ENCODE measurements at regions not wholly inside any gene's neighbourhood (a gene's known extent, or its start where the extent isn't known, plus 50 kb on each side); places are given as distances from the start of the nearest gene placed in this dataset.
"Not testable (repeated sequence)": the region's sequence is repeated elsewhere in the genome, so short reads cannot be mapped to it uniquely, and the experiment has no call there.

DNA sequence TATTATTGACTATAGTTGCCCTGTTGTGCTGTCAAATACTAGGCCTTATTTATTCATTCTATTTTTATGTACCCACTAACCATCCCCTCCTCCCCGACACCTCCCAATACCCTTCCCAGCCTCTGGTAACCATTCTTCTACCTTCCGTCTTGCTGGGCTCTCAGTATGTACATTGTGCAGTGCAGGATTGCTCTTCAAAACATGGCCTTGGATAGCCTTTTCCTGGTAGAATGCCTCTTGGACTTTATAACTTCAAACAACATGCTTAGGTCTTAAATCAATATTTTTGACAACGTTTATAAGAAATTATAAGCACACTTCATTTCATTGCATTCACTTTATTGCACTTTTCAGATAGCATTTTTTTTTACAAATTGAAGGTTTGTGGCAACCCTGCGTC, 172.6 kb upstream of the ACTBL2 start:
- DNase-seq = no peak

DNA sequence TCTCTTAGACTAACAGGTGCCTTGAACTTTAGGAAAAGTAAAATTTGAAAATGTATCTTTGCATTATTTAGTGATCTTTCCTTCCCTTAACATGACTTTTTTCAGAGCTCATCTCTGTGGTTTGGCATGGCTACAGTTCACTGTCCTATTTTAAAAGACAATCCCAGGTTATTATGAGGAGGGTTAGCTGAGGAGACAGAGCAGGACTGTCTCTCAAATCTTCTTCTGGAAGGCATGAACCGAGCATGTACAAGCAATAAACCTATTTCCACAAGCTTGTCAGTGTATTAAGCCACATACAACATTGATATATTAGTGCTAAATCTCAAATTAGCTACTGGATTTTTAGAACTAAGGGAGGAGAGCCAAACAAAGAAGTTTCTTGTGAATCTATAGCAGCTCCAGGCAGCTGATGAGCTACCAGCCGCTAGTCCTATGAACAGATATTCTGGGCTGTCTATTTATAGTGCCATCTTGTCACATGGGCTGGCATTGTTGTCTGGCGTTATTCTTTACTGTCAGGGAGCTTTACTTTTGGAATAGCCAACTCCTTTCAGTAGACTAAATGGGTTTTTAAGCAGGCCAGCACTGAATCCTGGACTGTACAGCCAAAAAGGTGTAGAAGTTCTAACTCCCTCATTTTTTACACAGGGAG, 171.2 kb upstream of the ACTBL2 start:
- DNase-seq = no peak

- no peak for DNase-seq
Measured at GRCh38 chr5:57651127-57651526, 168.5 kb upstream of the ACTBL2 start.

DNA sequence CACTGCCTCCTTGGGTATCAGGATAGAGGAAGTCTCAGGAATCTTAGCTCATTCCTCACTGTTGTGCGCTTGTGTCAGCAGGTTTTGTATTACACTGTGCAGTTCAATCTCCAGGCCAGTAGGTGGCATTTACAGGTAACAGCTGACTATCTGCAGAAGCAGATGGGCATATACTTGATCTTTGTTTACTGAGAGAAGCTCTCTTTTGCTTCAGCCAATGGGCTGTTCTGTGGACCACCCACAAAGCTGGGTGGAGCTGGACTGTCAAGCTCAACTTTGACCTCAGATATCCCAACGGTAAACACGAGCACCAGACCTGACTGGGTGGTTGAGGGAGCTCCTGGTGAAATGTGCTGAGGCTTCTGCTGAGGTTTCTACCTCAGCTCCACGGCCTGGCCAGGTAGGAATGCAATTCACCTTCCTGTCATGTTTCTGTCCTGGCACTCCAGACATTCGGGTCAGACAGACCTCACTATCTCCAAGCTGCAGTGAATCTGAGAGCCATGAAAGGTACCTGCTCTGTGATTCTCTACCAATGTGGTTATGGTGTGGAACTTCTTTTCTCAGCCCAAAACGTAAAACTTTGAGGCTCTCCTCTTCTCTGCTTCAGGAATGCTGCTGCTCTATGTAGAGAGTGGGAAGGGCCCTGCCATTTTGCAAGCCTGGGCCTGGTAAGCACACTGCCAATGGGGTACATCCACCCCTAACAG, 167.9 kb upstream of the ACTBL2 start:
- peak; percentile 68 for DNase-seq

GRCh38 chr5:57642698-57643097, 160.1 kb upstream of the ACTBL2 start:
- DNase-seq = no peak

DNA sequence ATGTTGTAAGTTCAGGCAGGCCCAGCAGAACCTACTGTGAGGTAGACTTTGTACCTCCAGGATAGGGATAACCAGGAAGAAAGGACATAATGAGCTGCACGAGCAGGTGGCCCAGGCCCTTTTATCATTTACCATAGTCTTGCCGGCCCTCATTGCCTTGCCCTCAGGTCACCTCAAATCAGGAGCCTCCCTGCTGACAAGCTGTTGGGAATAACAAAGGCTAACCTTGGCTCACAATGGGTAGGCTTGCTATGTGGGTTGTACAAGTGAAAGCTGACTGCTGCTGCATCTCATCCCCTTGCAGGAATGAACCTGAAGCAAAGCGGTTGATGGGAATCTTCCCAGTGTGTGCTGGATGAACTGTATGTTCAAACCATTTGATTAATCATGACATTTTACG, 159.5 kb upstream of the ACTBL2 start:
- DNase-seq = no peak

- DNase-seq = no peak
Measured at GRCh38 chr5:57635146-57635777, 152.7 kb upstream of the ACTBL2 start.

DNA sequence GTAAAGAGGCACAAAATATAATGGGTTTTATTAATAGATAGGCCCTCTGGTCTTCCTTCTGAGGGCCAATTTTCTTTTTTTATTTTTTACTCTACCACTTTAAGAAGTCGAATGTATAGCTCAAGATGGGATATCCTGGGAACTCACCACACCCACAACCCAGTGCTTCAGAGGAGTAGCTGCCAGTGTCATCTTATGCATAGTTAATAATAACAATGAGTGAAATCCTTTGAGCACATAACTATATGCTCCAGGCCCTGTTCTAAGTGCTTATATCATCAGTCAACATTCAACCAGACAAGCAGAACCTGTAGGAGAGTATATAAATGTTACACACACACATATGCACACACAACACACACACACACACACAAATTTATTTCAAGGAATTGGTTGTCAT, 150.3 kb upstream of the ACTBL2 start:
- no peak for DNase-seq

- DNase-seq = not testable (repeated sequence)
Measured at GRCh38 chr5:57631139-57631538, 148.5 kb upstream of the ACTBL2 start.

GRCh38 chr5:57627661-57628060, 145.1 kb upstream of the ACTBL2 start:
- no peak for DNase-seq

- peak; percentile 37 for DNase-seq
Measured at GRCh38 chr5:57626703-57627102, 144.1 kb upstream of the ACTBL2 start.

DNA sequence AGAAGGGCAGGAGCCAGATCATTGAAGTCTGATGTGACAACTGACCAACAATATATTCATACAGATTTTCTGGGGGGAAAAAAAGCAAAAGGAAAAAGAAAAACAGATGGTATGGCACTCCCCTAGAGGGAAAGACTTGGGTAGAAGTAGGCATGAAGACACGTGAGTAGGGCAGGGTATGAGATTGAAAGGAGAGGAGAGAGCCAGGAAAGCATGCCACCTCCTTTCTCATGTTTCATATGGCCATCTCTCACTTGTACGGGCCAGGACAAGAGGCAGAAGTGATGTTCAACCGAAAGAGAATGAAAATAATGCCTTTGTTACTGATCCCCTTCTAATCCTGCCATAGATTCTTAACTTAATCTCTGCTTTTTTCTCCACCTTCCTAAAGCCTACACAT, 139.0 kb upstream of the ACTBL2 start:
- no peak for DNase-seq

- DNase-seq = no peak
Measured at GRCh38 chr5:57618767-57619381, 136.3 kb upstream of the ACTBL2 start.

- no peak for DNase-seq
Measured at GRCh38 chr5:57613741-57614140, 131.1 kb upstream of the ACTBL2 start.

DNA sequence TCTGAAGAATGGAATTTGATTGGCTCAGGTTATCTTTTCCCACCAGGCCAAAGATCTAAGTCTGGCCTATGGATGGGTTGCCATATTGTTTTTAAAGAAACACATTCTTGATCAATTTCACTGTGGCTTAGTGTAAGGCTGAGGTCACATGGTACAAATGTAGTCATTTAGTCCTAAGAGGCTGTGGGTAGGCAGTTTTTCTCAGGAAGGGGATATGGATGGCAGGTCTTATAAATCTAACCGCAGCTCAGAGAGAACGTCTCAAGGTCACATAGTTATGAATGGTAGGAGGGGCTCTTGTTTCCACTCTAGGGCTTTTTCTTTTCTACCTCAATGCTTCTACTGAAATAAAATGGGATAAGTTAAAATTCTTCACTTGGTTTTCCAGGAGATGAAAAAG, 128.6 kb upstream of the ACTBL2 start:
- no peak for DNase-seq

GRCh38 chr5:57608542-57608941, 125.9 kb upstream of the ACTBL2 start:
- DNase-seq = no peak

- no peak for DNase-seq
Measured at GRCh38 chr5:57601996-57602395, 119.4 kb upstream of the ACTBL2 start.

DNA sequence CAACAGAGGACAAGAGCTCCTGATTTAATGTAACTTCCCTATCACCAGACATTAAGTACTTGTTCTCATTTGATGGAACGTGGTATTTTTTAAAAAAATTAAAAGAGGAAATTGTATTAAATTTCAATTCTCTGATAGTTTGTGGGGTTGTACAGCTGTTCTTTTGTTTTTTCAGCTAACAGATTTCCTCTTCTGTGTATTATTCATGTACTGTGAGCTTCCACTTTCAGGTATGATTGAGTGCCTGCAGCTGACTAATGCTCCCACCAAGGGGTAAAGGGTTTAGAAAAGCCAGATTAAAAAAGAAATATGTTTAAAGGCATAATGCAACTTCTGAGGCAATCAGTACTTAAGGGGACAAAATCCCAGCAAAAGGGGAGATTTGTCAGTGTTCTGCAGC, 117.7 kb upstream of the ACTBL2 start:
- no peak for DNase-seq

- peak; percentile 66 for DNase-seq
Measured at GRCh38 chr5:57598756-57599155, 116.1 kb upstream of the ACTBL2 start.

- no peak for DNase-seq
Measured at GRCh38 chr5:57598097-57598496, 115.5 kb upstream of the ACTBL2 start.

GRCh38 chr5:57595523-57595991, 112.9 kb upstream of the ACTBL2 start:
- DNase-seq = no peak

GRCh38 chr5:57594436-57594835, 111.8 kb upstream of the ACTBL2 start:
- DNase-seq = no peak

DNA sequence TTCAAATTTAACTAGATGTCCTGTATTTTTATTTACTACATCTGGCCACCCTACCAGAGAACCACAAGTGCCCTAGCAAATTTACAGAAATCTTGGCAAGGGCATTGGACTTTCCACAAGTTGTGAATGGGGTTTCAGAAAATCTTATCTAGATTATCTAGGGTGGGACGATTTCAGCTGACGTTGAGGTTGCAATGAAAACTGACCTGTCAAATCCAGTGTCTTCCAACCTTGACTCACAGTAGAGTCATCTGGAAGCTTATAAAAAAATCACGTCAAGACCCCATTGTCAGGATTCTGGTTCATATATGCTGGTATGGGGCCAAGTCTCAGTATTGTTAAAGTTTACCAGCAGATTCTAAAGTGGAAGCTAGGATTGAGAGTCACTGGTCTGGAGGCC, 109.6 kb upstream of the ACTBL2 start:
- DNase-seq = no peak

DNA sequence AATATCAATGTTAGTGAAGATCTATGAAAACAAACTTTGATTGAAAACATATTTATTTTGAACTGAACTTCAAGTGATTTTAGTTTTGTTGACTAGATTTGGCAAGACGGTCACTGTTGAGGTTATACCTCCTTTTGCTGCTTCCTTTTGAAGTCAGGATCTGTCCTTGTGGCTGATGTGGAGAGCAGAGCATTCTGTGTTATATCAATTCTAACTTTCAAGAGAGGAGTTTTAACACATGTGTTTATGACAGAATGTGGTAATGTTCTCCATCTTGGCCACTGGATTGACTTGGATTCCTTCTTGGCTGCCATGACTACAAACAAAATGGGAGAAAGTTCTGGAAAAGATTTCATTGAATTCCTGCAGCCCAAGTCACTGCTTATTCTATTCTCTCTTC, 104.0 kb upstream of the ACTBL2 start:
- no peak for DNase-seq
